ENCODE measurements at regions not wholly inside any gene's neighbourhood (a gene's known extent, or its start where the extent isn't known, plus 50 kb on each side); places are given as distances from the start of the nearest gene placed in this dataset.
"Not testable (repeated sequence)": the region's sequence is repeated elsewhere in the genome, so short reads cannot be mapped to it uniquely, and the experiment has no call there.

GRCh38 chrY:12465706-12466105, 235.3 kb upstream of the USP9Y start:
- Histone ChIP-seq H3K4me3 (ENCODE audit: low read length) (no peak overlapping the region), H3K27me3 (ENCODE audit: insufficient read depth, low read length) (no peaks in the 10 kb centered on the region), H3K36me3 (ENCODE audit: insufficient read depth, low read depth, low read length) (no peaks in the 10 kb centered on the region), H3K4me1 (ENCODE audit: insufficient read depth, low read length) (no peaks in the 10 kb centered on the region), H3K9me3 (ENCODE audit: insufficient read depth, low read depth, low read length) (no peaks in the 10 kb centered on the region), H3K27ac (ENCODE audit: low read length) (no peak overlapping the region), H3K9ac (ENCODE audit: low read depth, low read length) (no peak overlapping the region)

GRCh38 chrY:12469081-12469480, 231.9 kb upstream of the USP9Y start:
- peaks cover 21% of the 10 kb centered on the region for H3K27me3 ChIP-seq (ENCODE audit: insufficient read depth, low read length)
- no peaks in the 10 kb centered on the region for H3K36me3 ChIP-seq (ENCODE audit: insufficient read depth, low read depth, low read length)
- H3K4me1 ChIP-seq (ENCODE audit: insufficient read depth, low read length): no peaks in the 10 kb centered on the region
- H3K27ac ChIP-seq (ENCODE audit: low read length): no peak overlapping the region
- no peak overlapping the region for H3K4me3 ChIP-seq (ENCODE audit: low read length)
- no peaks in the 10 kb centered on the region for H3K9me3 ChIP-seq (ENCODE audit: insufficient read depth, low read depth, low read length)
- no peak overlapping the region for H3K9ac ChIP-seq (ENCODE audit: low read depth, low read length)

GRCh38 chrY:12474472-12474871, 226.6 kb upstream of the USP9Y start:
- Histone ChIP-seq H3K9ac (ENCODE audit: low read depth, low read length) (no peak overlapping the region), H3K27ac (ENCODE audit: low read length) (no peak overlapping the region), H3K36me3 (ENCODE audit: insufficient read depth, low read depth, low read length) (no peaks in the 10 kb centered on the region), H3K4me3 (ENCODE audit: low read length) (no peak overlapping the region), H3K4me1 (ENCODE audit: insufficient read depth, low read length) (no peaks in the 10 kb centered on the region), H3K27me3 (ENCODE audit: insufficient read depth, low read length) (peaks cover 68% of the 10 kb centered on the region), H3K9me3 (ENCODE audit: insufficient read depth, low read depth, low read length) (no peaks in the 10 kb centered on the region)

GRCh38 chrY:12479382-12479781, 221.6 kb upstream of the USP9Y start:
- H3K4me1 ChIP-seq (ENCODE audit: insufficient read depth, low read length): no peaks in the 10 kb centered on the region
- H3K9me3 ChIP-seq (ENCODE audit: insufficient read depth, low read depth, low read length): no peaks in the 10 kb centered on the region
- H3K9ac ChIP-seq (ENCODE audit: low read depth, low read length): no peak overlapping the region
- H3K36me3 ChIP-seq (ENCODE audit: insufficient read depth, low read depth, low read length): no peaks in the 10 kb centered on the region
- H3K27ac ChIP-seq (ENCODE audit: low read length): no peak overlapping the region
- peaks cover 56% of the 10 kb centered on the region for H3K27me3 ChIP-seq (ENCODE audit: insufficient read depth, low read length)
- no peak overlapping the region for H3K4me3 ChIP-seq (ENCODE audit: low read length)

- H3K9me3 ChIP-seq (ENCODE audit: insufficient read depth, low read depth, low read length): no peaks in the 10 kb centered on the region
- no peaks in the 10 kb centered on the region for H3K4me1 ChIP-seq (ENCODE audit: insufficient read depth, low read length)
- no peak overlapping the region for H3K9ac ChIP-seq (ENCODE audit: low read depth, low read length)
- H3K27me3 ChIP-seq (ENCODE audit: insufficient read depth, low read length): peaks cover 29% of the 10 kb centered on the region
- no peak overlapping the region for H3K27ac ChIP-seq (ENCODE audit: low read length)
- H3K4me3 ChIP-seq (ENCODE audit: low read length): no peak overlapping the region
- no peaks in the 10 kb centered on the region for H3K36me3 ChIP-seq (ENCODE audit: insufficient read depth, low read depth, low read length)
These were observed 217.6 kb upstream of the USP9Y start for GRCh38 chrY:12483394-12483793.

- H3K4me3 ChIP-seq (ENCODE audit: low read length): no peak overlapping the region
- H3K27ac ChIP-seq (ENCODE audit: low read length): no peak overlapping the region
These were observed 210.3 kb upstream of the USP9Y start for GRCh38 chrY:12490558-12491209.

GRCh38 chrY:12492218-12492617, 208.8 kb upstream of the USP9Y start:
- Histone ChIP-seq H3K27ac (ENCODE audit: low read length) (no peak overlapping the region), H3K9me3 (ENCODE audit: insufficient read depth, low read depth, low read length) (no peaks in the 10 kb centered on the region), H3K36me3 (ENCODE audit: insufficient read depth, low read depth, low read length) (no peaks in the 10 kb centered on the region), H3K27me3 (ENCODE audit: insufficient read depth, low read length) (no peaks in the 10 kb centered on the region), H3K4me1 (ENCODE audit: insufficient read depth, low read length) (no peaks in the 10 kb centered on the region), H3K9ac (ENCODE audit: low read depth, low read length) (no peak overlapping the region), H3K4me3 (ENCODE audit: low read length) (no peak overlapping the region)

More at GRCh38 chrY:12490558-12491209, 210.3 kb upstream of the USP9Y start:
- Histone ChIP-seq H3K9ac (ENCODE audit: low read depth, low read length) (no peak overlapping the region), H3K36me3 (ENCODE audit: insufficient read depth, low read depth, low read length) (no peaks in the 10 kb centered on the region), H3K4me1 (ENCODE audit: insufficient read depth, low read length) (no peaks in the 10 kb centered on the region), H3K9me3 (ENCODE audit: insufficient read depth, low read depth, low read length) (no peaks in the 10 kb centered on the region), H3K27me3 (ENCODE audit: insufficient read depth, low read length) (peaks cover 1% of the 10 kb centered on the region; the same call in 1 of the 2 replicates)

- no peaks in the 10 kb centered on the region for H3K36me3 ChIP-seq (ENCODE audit: insufficient read depth, low read depth, low read length)
These were observed 205.0 kb upstream of the USP9Y start for GRCh38 chrY:12496007-12496406.

GRCh38 chrY:12500096-12500495, 200.9 kb upstream of the USP9Y start:
- H3K36me3 ChIP-seq (ENCODE audit: insufficient read depth, low read depth, low read length): no peaks in the 10 kb centered on the region
- H3K4me3 ChIP-seq (ENCODE audit: low read length): no peak overlapping the region
- H3K9ac ChIP-seq (ENCODE audit: low read depth, low read length): no peak overlapping the region
- no peaks in the 10 kb centered on the region for H3K27me3 ChIP-seq (ENCODE audit: insufficient read depth, low read length)
- H3K4me1 ChIP-seq (ENCODE audit: insufficient read depth, low read length): no peaks in the 10 kb centered on the region
- no peaks in the 10 kb centered on the region for H3K9me3 ChIP-seq (ENCODE audit: insufficient read depth, low read depth, low read length)
- no peak overlapping the region for H3K27ac ChIP-seq (ENCODE audit: low read length)

More at GRCh38 chrY:12496007-12496406, 205.0 kb upstream of the USP9Y start:
- Histone ChIP-seq H3K9me3 (ENCODE audit: insufficient read depth, low read depth, low read length) (no peaks in the 10 kb centered on the region), H3K4me3 (ENCODE audit: low read length) (no peak overlapping the region), H3K27me3 (ENCODE audit: insufficient read depth, low read length) (no peaks in the 10 kb centered on the region), H3K4me1 (ENCODE audit: insufficient read depth, low read length) (no peaks in the 10 kb centered on the region), H3K27ac (ENCODE audit: low read length) (no peak overlapping the region), H3K9ac (ENCODE audit: low read depth, low read length) (no peak overlapping the region)

GRCh38 chrY:12504028-12504427, 197.0 kb upstream of the USP9Y start:
- H3K4me1 ChIP-seq (ENCODE audit: insufficient read depth, low read length); H3K4me3 ChIP-seq (ENCODE audit: low read length); H3K36me3 ChIP-seq (ENCODE audit: insufficient read depth, low read depth, low read length); H3K9ac ChIP-seq (ENCODE audit: low read depth, low read length); H3K27me3 ChIP-seq (ENCODE audit: insufficient read depth, low read length); H3K9me3 ChIP-seq (ENCODE audit: insufficient read depth, low read depth, low read length); H3K27ac ChIP-seq (ENCODE audit: low read length): not testable (repeated sequence)

GRCh38 chrY:12517338-12517737, 183.7 kb upstream of the USP9Y start:
- Histone ChIP-seq H3K4me3 (ENCODE audit: low read length) (no peak overlapping the region), H3K9ac (ENCODE audit: low read depth, low read length) (no peak overlapping the region), H3K4me1 (ENCODE audit: insufficient read depth, low read length) (no peaks in the 10 kb centered on the region), H3K27ac (ENCODE audit: low read length) (no peak overlapping the region), H3K27me3 (ENCODE audit: insufficient read depth, low read length) (no peaks in the 10 kb centered on the region), H3K9me3 (ENCODE audit: insufficient read depth, low read depth, low read length) (no peaks in the 10 kb centered on the region), H3K36me3 (ENCODE audit: insufficient read depth, low read depth, low read length) (no peaks in the 10 kb centered on the region)

GRCh38 chrY:12525206-12525605, 175.8 kb upstream of the USP9Y start:
- Histone ChIP-seq H3K27ac (ENCODE audit: low read length) (no peak overlapping the region), H3K9me3 (ENCODE audit: insufficient read depth, low read depth, low read length) (no peaks in the 10 kb centered on the region)

More at GRCh38 chrY:12525206-12525605, 175.8 kb upstream of the USP9Y start:
- no peaks in the 10 kb centered on the region for H3K27me3 ChIP-seq (ENCODE audit: insufficient read depth, low read length)
- H3K4me3 ChIP-seq (ENCODE audit: low read length): no peak overlapping the region
- no peak overlapping the region for H3K9ac ChIP-seq (ENCODE audit: low read depth, low read length)
- H3K36me3 ChIP-seq (ENCODE audit: insufficient read depth, low read depth, low read length): no peaks in the 10 kb centered on the region
- H3K4me1 ChIP-seq (ENCODE audit: insufficient read depth, low read length): no peaks in the 10 kb centered on the region; the same call in 1 of the 2 replicates

Measured in iPS-20b (cell line).